ENCODE measurements at regions not wholly inside any gene's neighbourhood (a gene's known extent, or its start where the extent isn't known, plus 50 kb on each side); places are given as distances from the start of the nearest gene placed in this dataset.

DNA sequence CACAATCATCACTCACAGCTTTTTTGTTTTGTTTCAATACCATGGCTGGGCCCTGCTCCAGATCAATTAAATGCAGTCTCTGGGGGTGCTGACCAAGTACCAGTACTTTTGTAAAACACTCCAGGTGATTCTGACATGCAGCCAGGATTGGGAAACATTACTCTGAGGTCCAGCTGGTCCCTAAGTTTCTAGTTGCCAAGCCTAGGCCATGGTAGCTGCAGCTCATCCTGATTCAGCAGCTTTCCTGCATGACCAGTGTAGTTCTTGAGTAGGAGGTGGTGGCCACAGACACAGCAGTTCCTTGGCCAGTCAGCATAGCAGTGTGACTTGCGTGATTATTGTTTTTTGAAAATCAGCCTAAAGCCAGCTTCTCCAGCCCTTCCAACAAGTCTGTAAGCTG is 859.1 kb downstream of the DIAPH3 start:
- TF ChIP-seq ZFP3 (CRISPR knock-in tag; IDR thresholded peaks at IDR 0.05): no peak
- no peak for TF ChIP-seq CREB5 (CRISPR knock-in tag; IDR thresholded peaks at IDR 0.05; ENCODE audit: low read depth)
- TF ChIP-seq ZNF8 (CRISPR knock-in tag; IDR thresholded peaks at IDR 0.05): no peak
- TF ChIP-seq, protein P1, sequence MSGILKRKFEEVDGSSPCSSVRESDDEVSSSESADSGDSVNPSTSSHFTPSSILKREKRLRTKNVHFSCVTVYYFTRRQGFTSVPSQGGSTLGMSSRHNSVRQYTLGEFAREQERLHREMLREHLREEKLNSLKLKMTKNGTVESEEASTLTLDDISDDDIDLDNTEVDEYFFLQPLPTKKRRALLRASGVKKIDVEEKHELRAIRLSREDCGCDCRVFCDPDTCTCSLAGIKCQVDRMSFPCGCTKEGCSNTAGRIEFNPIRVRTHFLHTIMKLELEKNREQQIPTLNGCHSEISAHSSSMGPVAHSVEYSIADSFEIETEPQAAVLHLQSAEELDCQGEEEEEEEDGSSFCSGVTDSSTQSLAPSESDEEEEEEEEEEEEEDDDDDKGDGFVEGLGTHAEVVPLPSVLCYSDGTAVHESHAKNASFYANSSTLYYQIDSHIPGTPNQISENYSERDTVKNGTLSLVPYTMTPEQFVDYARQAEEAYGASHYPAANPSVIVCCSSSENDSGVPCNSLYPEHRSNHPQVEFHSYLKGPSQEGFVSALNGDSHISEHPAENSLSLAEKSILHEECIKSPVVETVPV (CRISPR knock-in tag; IDR thresholded peaks at IDR 0.05): no peak
- TF ChIP-seq, protein P2, sequence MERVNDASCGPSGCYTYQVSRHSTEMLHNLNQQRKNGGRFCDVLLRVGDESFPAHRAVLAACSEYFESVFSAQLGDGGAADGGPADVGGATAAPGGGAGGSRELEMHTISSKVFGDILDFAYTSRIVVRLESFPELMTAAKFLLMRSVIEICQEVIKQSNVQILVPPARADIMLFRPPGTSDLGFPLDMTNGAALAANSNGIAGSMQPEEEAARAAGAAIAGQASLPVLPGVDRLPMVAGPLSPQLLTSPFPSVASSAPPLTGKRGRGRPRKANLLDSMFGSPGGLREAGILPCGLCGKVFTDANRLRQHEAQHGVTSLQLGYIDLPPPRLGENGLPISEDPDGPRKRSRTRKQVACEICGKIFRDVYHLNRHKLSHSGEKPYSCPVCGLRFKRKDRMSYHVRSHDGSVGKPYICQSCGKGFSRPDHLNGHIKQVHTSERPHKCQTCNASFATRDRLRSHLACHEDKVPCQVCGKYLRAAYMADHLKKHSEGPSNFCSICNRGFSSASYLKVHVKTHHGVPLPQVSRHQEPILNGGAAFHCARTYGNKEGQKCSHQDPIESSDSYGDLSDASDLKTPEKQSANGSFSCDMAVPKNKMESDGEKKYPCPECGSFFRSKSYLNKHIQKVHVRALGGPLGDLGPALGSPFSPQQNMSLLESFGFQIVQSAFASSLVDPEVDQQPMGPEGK (CRISPR knock-in tag; IDR thresholded peaks at IDR 0.05; ENCODE audit: borderline replicate concordance): no peak
- TF ChIP-seq RARB (CRISPR knock-in tag; IDR thresholded peaks at IDR 0.05): no peak
- no peak for TF ChIP-seq ARNTL (CRISPR knock-in tag; IDR thresholded peaks at IDR 0.05; ENCODE audit: borderline replicate concordance, low read depth)
- TF ChIP-seq CSDC2 (CRISPR knock-in tag; IDR thresholded peaks at IDR 0.05): no peak
- no peak for TF ChIP-seq ZNF70 (CRISPR knock-in tag; IDR thresholded peaks at IDR 0.05)
- TF ChIP-seq ZFP30 (CRISPR knock-in tag; IDR thresholded peaks at IDR 0.05): no peak
- no peak for TF ChIP-seq ZC3H10 (CRISPR knock-in tag; IDR thresholded peaks at IDR 0.05)
- TF ChIP-seq PPARA (CRISPR knock-in tag; IDR thresholded peaks at IDR 0.05; ENCODE audit: borderline replicate concordance): no peak
- no peak for TF ChIP-seq ESRRG (CRISPR knock-in tag; IDR thresholded peaks at IDR 0.05)
- TF ChIP-seq, protein P3, sequence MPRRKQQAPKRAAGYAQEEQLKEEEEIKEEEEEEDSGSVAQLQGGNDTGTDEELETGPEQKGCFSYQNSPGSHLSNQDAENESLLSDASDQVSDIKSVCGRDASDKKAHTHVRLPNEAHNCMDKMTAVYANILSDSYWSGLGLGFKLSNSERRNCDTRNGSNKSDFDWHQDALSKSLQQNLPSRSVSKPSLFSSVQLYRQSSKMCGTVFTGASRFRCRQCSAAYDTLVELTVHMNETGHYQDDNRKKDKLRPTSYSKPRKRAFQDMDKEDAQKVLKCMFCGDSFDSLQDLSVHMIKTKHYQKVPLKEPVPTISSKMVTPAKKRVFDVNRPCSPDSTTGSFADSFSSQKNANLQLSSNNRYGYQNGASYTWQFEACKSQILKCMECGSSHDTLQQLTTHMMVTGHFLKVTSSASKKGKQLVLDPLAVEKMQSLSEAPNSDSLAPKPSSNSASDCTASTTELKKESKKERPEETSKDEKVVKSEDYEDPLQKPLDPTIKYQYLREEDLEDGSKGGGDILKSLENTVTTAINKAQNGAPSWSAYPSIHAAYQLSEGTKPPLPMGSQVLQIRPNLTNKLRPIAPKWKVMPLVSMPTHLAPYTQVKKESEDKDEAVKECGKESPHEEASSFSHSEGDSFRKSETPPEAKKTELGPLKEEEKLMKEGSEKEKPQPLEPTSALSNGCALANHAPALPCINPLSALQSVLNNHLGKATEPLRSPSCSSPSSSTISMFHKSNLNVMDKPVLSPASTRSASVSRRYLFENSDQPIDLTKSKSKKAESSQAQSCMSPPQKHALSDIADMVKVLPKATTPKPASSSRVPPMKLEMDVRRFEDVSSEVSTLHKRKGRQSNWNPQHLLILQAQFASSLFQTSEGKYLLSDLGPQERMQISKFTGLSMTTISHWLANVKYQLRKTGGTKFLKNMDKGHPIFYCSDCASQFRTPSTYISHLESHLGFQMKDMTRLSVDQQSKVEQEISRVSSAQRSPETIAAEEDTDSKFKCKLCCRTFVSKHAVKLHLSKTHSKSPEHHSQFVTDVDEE (CRISPR knock-in tag; IDR thresholded peaks at IDR 0.05): no peak

Data from SK-N-SH treated with all-trans-retinoic acid at 6 μM for 48 hours (cell line).